GM12878 (cell line): ENCODE measurements at regions not wholly inside any gene's neighbourhood (a gene's known extent, or its start where the extent isn't known, plus 50 kb on each side); places are given as distances from the start of the nearest gene placed in this dataset.

Source experiments
- ATAC-seq: fragments of 200-7000 bp; cut with Tn5 transposase; 3 replicates; pipeline ENCODE4 v1.9.1; 2020; ENCODE audit warnings: mild to moderate bottlenecking, moderate library complexity
- BruUV-seq: library from RNA; stranded (reverse); fragments of 400-500 nt; replicated peaks from 2 replicates; lab custom pipeline; 2021; lab: Mats Ljungman, UMichigan
- CTCF ChIA-PET: fragments of 300-600 bp; sonication (Branson Sonifier 250); formaldehyde crosslinking; extraction: SDS; loops from one replicate; lab custom pipeline; 2021; ENCODE audit warnings: inconsistent platforms; lab: Yijun Ruan, JAX
- POLR2A ChIA-PET: fragments of 350-600 bp; formaldehyde crosslinking; extraction: SDS; loops from one replicate; lab custom pipeline; 2021; ENCODE audit warnings: inconsistent platforms; lab: Charles Lee
- RAD21 ChIA-PET: fragments of 300-600 bp; sonication (Branson Sonifier 250); formaldehyde crosslinking; loops from one replicate; lab custom pipeline; 2023; ENCODE audit warnings: antibody characterized with exemption; ENCODE audit not compliant: unreplicated experiment; lab: Charles Lee
- SMC1A ChIA-PET: fragments of 300-600 bp; sonication (Branson Sonifier 250); formaldehyde crosslinking; loops from one replicate; lab custom pipeline; 2023; ENCODE audit not compliant: unreplicated experiment, uncharacterized antibody; lab: Charles Lee
- DNase-seq: peaks from one replicate; pipeline ENCODE4 v3.0.0-alpha.2; 2011; ENCODE audit warnings: low read depth, low spot score
- FAIRE-seq: peaks from 3 replicates; lab custom pipeline; 2011; peaks lifted over from hg19 to GRCh38; lab: Jason Lieb, UNC
- H2AFZ ChIP-seq: 2 replicates; pipeline ENCODE4 v1.6.0; 2011; ENCODE audit warnings: low read depth, low read length, control low read depth; ENCODE audit not compliant: control insufficient read depth
- H3K27ac ChIP-seq: 2 replicates; pipeline ENCODE4 v1.5.1; 2011; ENCODE audit warnings: control low read depth; ENCODE audit not compliant: control insufficient read depth, insufficient read depth
- H3K27me3 ChIP-seq, 2 experiments: replicated peaks in 1 of 2; 2 replicates each; pipeline versions ENCODE4 v1.6.0 to v1.6.1; 2011; ENCODE audit warnings: low read length in 1 of 2; ENCODE audit not compliant: control insufficient read depth in 2 of 2, insufficient read depth in 2 of 2
- H3K36me3 ChIP-seq, 2 experiments: 2 replicates each; pipeline ENCODE4 v1.5.1; 2011; ENCODE audit warnings: low read length in 1 of 2; ENCODE audit not compliant: control insufficient read depth in 2 of 2, insufficient read depth in 2 of 2
- H3K4me1 ChIP-seq: 2 replicates; pipeline ENCODE4 v1.6.1; 2011; ENCODE audit warnings: mild to moderate bottlenecking, low read length, moderate library complexity, mixed read lengths; ENCODE audit not compliant: control insufficient read depth, insufficient read depth
- H3K4me2 ChIP-seq: 2 replicates; pipeline ENCODE4 v1.6.0; 2011; ENCODE audit warnings: control low read depth; ENCODE audit not compliant: control insufficient read depth, insufficient read depth
- H3K4me3 ChIP-seq: fragments of 200-600 bp; sonication (generic); 2 replicates; pipeline ENCODE4 v1.5.1; 2016
- H3K79me2 ChIP-seq: 2 replicates; pipeline ENCODE4 v1.6.0; 2011; ENCODE audit warnings: low read length; ENCODE audit not compliant: control insufficient read depth, insufficient read depth
- H3K9ac ChIP-seq: 2 replicates; pipeline ENCODE4 v1.8.0; 2011; ENCODE audit warnings: low read length, control low read depth, mixed read lengths; ENCODE audit not compliant: control insufficient read depth, insufficient read depth
- H3K9me3 ChIP-seq: replicated peaks from 3 replicates; pipeline ENCODE4 v1.5.1; 2011; ENCODE audit warnings: mild to moderate bottlenecking, low read length; ENCODE audit not compliant: control insufficient read depth, insufficient read depth
- H4K20me1 ChIP-seq: 2 replicates; pipeline ENCODE4 v1.6.0; 2011; ENCODE audit not compliant: control insufficient read depth, insufficient read depth
- NRF1 ChIP-seq: conservative IDR thresholded peaks from 2 replicates; pipeline ENCODE4 v1.6.1; 2011; ENCODE audit warnings: mild to moderate bottlenecking, low read depth, low read length, improper control_type of control experiment
- TCF3 ChIP-seq: IDR thresholded peaks from 2 replicates; pipeline ENCODE4 v1.6.1; 2012; ENCODE audit warnings: low read depth, mild to moderate bottlenecking, low read length, borderline replicate concordance; ENCODE audit not compliant: insufficient read depth
- ZNF622 ChIP-seq: fragments of 450-650 bp; IDR thresholded peaks from 2 replicates; pipeline ENCODE4 v1.6.1; 2017; ENCODE audit warnings: mild to moderate bottlenecking, inconsistent platforms
- WGBS: methylation state at CpG from one replicate; pipeline ENCODE4 v1.1.6; 2016; ENCODE audit warnings: low lambda C conversion rate; ENCODE audit not compliant: insufficient replicate concordance, insufficient coverage; ENCODE audit errors: missing lambda C conversion rate; 5-methylcytosine and 5-hydroxymethylcytosine counted together
- in situ Hi-C: fragments of 300-500 bp; cut with MboI; formaldehyde crosslinking; loops from 9 replicates; pipeline ENCODE4 v1.14.3; 2018; ENCODE audit warnings: mixed read lengths
- intact Hi-C: fragments of 100-400 bp; cut with micrococcal nuclease; formaldehyde crosslinking; loops from one replicate; pipeline ENCODE4 v1.14.2; 2022; ENCODE audit not compliant: unreplicated experiment
- TF ChIP-seq, protein P1 (sequence below): IDR thresholded peaks from 2 replicates; pipeline ENCODE4 v1.6.1; 2011; ENCODE audit warnings: mild to moderate bottlenecking, low read depth, low read length, moderate library complexity; ENCODE audit not compliant: insufficient replicate concordance
- TF ChIP-seq, protein P2 (sequence below): fragments of 450-650 bp; IDR thresholded peaks from 2 replicates; pipeline ENCODE4 v1.6.1; 2017; ENCODE audit warnings: low read depth, mild to moderate bottlenecking, moderate library complexity

DNA sequence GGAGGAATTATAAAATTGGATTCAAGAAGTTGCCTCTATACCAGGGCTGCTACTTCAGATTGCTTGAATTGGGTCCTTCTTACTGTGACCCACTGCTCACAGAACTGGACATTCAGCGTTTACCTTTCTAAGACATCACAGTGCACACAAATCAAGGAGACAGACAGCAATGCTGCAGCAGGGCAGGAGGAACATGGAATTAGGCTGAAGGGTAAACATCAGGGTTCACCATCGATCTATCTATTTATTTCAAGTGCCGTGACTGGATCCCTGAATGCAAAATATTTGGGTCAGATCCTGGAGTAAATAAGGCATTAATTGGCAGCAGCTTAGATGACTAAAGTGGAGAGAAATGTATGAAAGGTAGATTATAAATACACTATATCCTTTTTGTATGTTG is 76.9 kb upstream of the HMGA2 start:
- in situ Hi-C loops, result no loop called here
- Histone ChIP-seq H3K9me3 (no peaks in the 10 kb centered on the region), H3K4me2 (no peak overlapping the region), H3K27ac (no peak overlapping the region), H3K9ac (no peak overlapping the region), H3K36me3 (no peaks in the 10 kb centered on the region), H3K27me3 (no peaks in the 10 kb centered on the region), H4K20me1 (no peaks in the 10 kb centered on the region), H3K4me3 (no peak overlapping the region), H2AFZ (no peak overlapping the region), H3K4me1 (no peaks in the 10 kb centered on the region), H3K79me2 (no peaks in the 10 kb centered on the region)
- WGBS, result 0% methylated on average over 3 of the region's 3 CpGs
- POLR2A ChIA-PET, result no interaction called here
- FAIRE-seq (no peak), ATAC-seq (no peak), DNase-seq (no peak)
- CTCF ChIA-PET, result no interaction called here
- BruUV-seq, result no TSS peak
- TF ChIP-seq TCF3, result no peak
- no peak for TF ChIP-seq NRF1
- TF ChIP-seq, protein P1, sequence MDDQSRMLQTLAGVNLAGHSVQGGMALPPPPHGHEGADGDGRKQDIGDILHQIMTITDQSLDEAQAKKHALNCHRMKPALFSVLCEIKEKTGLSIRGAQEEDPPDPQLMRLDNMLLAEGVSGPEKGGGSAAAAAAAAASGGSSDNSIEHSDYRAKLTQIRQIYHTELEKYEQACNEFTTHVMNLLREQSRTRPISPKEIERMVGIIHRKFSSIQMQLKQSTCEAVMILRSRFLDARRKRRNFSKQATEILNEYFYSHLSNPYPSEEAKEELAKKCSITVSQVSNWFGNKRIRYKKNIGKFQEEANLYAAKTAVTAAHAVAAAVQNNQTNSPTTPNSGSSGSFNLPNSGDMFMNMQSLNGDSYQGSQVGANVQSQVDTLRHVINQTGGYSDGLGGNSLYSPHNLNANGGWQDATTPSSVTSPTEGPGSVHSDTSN, result no peak
- TF ChIP-seq, protein P2, sequence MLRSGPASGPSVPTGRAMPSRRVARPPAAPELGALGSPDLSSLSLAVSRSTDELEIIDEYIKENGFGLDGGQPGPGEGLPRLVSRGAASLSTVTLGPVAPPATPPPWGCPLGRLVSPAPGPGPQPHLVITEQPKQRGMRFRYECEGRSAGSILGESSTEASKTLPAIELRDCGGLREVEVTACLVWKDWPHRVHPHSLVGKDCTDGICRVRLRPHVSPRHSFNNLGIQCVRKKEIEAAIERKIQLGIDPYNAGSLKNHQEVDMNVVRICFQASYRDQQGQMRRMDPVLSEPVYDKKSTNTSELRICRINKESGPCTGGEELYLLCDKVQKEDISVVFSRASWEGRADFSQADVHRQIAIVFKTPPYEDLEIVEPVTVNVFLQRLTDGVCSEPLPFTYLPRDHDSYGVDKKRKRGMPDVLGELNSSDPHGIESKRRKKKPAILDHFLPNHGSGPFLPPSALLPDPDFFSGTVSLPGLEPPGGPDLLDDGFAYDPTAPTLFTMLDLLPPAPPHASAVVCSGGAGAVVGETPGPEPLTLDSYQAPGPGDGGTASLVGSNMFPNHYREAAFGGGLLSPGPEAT, result no peak
- no peak for TF ChIP-seq ZNF622
- RAD21 ChIA-PET, result no interaction called here
- SMC1A ChIA-PET, result no interaction called here
- intact Hi-C loops, result no loop called here
